Islet of Langerhans (tissue), 1 donor: ENCODE measurements at regions not wholly inside any gene's neighbourhood (a gene's known extent, or its start where the extent isn't known, plus 50 kb on each side); places are given as distances from the start of the nearest gene placed in this dataset.
"Not testable (repeated sequence)": the region's sequence is repeated elsewhere in the genome, so short reads cannot be mapped to it uniquely, and the experiment has no call there.

ENCODE experiments used
- FAIRE-seq: peaks from one replicate; lab custom pipeline; 2011; peaks lifted over from hg19 to GRCh38; lab: Jason Lieb, UNC

DNA sequence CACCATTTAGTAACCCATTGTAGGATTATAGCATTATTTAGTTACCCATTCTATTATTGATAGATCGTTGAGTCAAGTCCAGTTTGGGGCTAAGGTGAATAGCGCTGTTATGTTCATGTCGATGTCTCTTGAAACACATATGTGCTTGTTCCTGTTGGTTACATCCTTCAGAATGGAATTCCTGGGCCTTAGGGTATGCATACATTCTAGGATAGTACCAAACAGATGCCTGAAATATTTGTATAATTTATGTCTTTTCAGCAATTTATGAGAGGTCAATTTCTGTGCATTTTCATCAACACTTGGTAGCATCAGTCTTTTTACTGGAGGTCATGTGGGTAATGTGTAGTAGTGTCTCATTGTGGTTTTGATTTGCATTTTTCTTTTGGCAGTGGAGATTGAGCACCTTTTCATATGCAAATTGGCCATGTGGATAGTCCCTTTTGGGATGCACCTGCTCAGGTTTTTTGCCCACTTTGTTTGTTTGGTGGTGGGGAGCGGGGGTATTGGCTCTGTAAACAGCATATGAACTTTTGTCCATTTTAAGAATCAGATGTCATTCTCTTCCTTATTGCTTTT is 104.2 kb downstream of the CDRT15L2 start:
- FAIRE-seq, result not testable (repeated sequence)

DNA sequence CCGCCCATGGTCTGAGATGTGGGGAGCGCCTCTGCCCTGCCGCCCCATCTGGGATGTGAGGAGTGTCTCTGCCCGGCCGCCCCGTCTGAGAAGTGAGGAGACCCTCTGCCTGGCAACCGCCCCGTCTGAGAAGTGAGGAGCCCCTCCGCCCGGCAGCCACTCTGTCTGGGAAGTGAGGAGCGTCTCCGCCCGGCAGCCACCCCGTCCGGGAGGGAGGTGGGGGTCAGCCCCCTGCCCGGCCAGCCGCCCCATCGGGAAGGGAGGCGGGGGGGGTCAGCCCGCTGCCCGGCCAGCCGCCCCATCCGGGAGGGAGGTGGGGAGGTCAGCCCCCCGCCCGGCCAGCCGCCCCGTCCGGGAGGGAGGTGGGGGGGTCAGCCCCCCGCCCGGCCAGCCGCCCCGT is 105.5 kb downstream of the CDRT15L2 start:
- FAIRE-seq, result not testable (repeated sequence)

DNA sequence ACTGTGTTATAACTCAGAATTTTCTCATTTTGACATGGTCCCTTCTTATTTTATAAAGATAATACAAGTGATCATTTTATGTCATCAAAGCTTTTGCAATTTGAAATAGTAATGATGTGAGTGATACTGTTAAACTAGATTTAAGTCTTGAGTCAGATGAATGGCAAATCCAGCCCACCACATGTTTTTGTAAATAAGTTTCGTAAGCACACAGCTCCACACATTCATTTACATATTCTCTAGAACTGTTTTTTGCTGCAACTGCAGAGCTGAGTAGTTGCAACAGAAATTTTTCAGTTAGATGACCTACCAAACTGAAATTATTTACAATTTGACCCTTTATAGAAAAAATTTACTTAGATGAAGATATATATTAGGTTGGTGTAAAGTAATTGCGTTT is 108.1 kb downstream of the CDRT15L2 start:
- not testable (repeated sequence) for FAIRE-seq

DNA sequence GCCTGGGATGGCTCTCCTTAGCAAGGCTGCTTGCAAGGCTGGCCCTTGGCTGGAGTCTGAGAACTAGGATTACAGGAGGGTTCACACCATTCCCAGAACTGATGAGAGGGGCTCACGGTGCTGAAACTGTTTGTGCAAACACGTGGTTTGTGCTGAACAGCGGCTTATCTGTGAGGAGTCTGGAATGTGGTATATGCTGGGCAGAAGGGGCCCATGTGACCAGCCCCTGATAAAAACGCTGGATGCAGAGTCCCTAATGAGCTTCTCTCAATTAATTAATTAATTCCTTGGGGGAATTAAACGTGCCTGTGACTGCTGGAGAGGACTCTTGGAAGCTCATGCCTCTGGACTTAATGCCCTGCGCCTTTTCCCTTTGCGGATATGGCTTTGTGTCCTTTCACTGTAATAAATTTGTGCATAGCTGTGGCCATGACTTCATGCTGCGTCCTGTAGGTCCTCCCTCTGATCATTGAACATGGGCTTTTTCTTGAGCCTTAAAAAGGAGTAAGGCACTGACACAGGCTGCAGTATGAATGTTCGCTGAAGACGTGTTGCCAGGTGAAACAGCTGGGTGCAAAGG is 109.7 kb downstream of the CDRT15L2 start:
- FAIRE-seq, result not testable (repeated sequence)

DNA sequence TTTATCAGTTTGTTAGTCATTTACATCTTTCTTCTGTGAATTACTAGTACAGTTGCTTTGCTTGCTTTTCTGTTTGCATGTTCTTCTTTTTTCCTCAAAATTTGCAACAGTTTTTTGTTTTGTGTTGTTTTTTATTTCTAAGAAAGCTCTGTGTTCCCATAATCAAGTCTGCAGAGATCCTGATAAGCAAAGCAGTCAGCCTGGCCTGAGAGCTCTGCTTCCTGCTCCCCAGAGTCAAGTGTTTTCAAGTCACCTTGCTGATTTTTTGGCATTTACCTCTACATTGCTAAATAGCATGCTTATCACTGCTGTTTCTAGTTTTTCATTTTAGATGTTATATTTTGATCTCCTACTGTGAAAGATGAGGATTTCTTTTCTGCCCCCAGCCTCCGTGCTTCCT is 113.2 kb downstream of the CDRT15L2 start:
- FAIRE-seq, result not testable (repeated sequence)

DNA sequence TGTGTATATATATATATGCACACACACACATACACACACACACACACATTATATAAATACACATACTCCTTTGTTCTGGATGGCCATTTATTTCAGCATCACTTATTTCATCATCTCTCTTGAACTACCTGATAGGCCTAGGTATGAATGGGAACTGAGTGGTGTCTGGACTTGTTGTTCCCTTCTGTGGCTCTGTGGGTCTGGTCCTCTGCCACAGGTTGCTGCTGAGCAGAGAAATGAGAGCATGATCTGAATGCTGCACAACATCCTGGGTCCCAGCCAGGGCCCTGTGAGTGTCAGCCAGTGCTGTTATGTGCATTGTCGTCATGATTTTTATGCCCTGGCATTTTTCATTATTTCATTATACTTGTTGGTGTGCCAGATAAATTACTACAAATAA is 116.3 kb downstream of the CDRT15L2 start:
- FAIRE-seq, result not testable (repeated sequence)

DNA sequence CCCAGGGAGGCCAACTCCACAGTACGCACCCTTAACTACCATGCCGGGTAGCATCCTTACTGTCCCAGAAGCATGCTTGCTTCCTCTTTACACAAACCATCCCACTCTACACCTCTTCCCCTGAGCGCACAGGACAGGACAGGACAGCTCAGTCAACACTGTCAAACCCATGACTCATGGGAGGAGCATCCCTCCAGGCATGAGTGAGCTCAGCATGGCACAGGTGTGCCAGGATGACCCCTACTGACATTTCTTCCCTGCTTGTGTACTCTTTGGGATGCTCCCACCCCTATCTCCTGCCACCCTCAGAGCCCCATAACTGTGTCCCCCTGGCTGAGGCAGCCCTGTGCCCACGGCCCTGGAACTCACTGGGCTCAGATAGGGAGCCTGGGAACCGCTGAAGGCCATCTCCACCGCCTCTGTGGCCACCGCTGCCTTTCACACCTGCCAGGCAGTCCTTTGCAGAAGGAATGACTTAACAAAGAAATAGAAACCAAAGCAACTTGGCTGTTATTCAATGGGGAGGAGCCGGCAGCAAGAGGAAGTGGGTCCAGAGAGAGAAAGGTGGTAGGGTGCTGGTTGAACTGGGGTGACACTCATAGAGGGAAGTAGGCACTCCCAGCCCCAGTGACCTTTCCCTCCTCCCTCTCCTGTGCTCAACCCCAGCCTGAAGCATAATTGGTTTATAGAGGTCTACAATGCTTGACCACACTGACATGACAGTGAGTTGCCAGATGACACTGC is 119.1 kb downstream of the CDRT15L2 start:
- FAIRE-seq, result not testable (repeated sequence)

DNA sequence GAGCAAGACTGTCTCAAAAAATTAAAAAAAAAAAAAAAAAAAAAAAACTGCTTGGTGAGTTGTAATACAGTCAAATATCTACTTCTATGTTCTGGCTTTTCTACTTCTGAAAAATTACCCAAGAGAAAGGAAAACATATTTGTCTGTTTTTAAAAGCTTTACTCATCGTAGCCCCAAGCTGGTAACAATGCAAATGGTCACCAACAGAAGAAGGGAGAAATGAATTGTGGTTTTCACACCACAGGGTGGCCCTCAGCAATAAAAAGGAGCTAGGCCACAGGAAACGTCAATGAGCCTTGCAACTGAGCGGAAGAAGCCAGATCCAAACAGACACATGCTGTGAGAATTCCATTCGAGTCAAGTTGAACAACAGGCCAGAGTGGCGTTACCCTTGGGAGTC is 121.0 kb downstream of the CDRT15L2 start:
- not testable (repeated sequence) for FAIRE-seq

DNA sequence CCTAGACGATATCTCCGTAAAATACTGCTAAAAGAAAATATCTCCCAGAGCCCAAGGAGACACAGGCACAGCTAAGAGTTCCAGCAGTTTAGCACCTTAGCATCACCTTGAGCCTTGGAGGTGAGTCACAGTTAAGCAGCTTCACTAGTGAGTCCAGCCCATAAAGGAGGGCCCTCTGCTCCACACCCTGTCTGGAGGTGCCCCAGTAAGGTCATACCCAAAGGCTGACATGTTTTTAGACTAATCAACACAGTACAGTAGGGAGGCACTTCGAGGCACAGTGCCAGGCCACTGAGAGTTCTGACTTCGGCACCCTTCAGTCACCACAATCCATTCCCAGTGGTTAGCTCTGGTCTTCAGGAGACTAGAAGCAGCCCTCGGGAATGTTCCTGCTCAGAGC is 121.8 kb downstream of the CDRT15L2 start:
- not testable (repeated sequence) for FAIRE-seq

DNA sequence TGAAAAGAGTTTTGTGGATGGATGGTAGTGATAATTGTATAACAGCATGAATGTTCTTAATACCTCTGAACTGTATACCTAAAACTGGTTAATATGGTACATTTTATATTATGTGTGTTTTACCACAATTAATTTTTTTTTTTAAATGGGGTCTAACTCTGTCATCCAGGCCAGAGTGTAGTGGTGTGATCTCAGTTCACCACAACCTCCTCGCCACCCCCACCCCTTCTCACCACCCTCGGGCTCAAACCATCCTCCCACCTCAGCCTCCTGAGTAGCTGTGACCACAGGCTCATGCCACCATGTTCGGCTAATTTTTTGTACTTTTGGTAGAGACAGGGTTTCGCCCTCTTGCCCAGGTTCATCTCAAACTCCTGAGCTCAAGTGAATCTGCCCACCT is 123.2 kb downstream of the CDRT15L2 start:
- no peak for FAIRE-seq

DNA sequence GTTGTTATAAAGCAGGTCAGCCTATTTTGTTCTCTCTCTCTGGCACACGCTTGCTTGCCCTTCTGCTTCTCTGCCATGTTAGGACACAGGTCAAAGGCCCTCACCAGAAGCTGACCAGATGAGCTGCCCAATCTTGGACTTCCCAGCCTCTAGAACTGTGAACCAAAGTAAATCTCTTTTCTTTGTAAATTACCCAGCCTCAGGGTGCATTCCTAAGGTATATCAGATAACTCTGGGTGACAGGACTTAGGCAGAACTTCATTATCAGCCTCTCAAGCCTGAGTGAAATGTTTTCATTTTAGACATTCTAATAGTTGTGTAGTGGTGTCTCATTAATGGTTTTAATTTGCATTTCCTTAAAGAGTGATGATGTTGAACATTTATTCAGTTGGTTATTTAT is 124.3 kb downstream of the CDRT15L2 start:
- no peak for FAIRE-seq

DNA sequence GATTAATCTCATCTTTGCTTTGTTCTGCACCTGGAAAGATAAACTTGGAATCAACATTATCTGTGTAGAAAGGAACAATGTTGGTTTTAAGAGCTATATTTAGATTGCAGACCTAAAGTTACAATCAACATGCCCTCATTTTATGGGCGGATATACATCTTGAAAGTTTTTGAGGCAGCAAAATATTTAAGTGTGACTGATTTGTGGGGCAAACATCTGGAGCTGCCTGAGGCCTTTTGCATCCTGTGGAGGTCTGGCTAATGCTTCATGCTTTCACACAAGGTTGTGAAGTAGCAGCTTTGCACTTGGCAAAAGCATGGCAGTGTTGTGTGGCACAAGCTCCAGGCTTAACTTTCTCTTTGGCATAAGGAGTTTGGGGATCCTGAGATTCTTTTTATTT is 125.7 kb downstream of the CDRT15L2 start:
- FAIRE-seq, result not testable (repeated sequence)

DNA sequence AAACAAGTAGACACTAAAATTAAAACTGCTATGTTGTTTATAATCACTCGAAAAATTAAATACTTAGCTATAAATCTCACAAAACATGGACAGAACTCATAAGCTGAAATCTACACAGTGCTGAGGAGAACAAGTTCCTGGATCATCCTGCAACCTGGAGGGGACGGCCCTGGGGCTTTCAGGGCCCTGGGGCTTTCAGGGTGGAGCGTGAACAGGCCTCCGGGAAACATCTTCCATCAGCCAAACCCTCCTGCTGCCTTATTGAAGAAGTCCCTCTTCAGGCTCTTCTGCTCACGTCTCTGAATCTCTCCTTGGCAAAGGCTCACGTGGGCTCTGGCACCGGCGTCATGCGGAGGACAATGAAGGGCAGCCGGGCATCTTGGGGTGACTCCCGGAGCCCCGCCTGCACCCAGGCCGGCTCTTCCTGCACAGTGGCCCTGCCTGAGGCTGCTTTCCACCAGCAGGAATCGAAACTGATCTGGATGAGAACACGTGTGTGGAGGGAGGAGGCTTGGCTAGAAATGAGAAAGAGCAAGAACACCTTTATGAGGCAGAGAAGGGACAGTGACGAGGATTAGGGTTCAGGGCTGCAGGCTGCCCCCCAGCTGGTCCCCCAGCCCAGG is 127.3 kb downstream of the CDRT15L2 start:
- no peak for FAIRE-seq

DNA sequence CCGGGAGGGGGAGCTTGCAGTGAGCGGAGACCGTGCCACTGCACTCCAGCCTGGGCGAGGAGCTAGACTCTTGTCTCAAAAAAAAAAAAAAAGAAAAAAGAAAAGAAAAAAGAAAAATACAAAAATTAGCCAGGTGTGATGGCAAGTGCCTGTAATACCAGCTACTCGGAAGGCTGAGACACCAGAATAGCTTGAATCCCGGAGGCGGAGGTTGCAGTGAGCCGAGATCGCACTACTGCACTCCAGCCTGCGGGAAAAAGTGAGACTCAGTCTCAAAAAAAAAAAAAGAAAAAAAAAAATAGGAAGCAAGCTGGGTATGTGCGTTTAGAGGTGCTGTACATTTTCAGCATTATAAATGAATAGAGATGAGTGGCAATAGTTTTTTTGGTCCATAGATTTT is 129.3 kb downstream of the CDRT15L2 start:
- FAIRE-seq, result not testable (repeated sequence)

DNA sequence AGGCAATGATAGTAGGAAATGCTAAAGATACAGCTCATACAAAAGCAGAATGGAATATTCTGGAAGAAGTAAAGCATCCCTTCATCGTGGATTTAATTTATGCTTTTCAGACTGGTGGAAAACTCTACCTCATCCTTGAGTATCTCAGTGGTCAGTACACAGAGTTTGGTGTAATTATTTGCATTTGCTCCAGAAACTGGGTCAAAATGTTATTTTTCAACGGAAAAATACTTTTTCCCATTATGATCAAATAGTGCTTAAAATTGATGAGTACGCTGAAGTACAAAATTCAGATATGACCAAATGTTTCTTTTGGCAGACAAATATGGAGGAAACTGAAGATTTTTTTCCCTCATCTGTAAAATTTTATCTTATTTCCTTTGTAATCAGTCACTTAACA is 137.0 kb downstream of the CDRT15L2 start:
- FAIRE-seq, result not testable (repeated sequence)

DNA sequence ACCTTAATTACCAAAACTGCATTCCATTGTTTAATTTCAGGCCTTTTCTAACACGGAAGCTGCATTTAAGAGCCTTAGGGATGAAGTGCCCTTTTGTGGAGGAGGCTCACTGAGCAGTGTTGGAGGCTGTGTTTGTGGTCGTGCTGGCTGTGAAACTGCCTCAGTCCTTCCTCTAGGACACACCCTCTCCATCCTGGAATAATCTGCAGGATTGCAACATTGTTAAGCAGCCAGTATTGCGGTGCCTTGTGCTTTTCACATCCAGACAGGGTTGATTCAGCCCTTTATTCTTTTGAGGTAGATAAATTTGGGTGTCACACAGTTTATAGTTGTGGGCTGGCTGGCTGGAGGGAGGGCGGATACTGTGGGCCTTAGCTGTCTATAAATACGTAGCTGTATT is 141.6 kb downstream of the CDRT15L2 start:
- FAIRE-seq, result no peak

DNA sequence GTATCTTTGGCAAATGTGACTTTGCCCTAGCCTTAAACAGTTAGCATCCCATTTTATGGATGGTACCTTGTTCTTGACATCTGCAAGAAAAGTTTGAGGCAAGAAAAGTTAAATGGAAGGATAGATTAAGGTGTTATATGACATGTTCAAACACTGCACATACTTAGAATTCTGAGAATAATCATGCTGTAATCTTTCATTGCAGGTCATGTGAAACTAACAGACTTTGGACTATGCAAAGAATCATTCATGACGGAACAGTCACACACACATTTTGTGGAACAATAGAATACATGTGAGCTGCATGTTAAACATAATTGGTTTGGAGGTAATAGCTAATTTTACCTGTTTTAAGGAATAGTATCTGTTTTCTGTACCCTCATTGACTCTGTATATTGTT is 144.9 kb downstream of the CDRT15L2 start:
- FAIRE-seq, result not testable (repeated sequence)

DNA sequence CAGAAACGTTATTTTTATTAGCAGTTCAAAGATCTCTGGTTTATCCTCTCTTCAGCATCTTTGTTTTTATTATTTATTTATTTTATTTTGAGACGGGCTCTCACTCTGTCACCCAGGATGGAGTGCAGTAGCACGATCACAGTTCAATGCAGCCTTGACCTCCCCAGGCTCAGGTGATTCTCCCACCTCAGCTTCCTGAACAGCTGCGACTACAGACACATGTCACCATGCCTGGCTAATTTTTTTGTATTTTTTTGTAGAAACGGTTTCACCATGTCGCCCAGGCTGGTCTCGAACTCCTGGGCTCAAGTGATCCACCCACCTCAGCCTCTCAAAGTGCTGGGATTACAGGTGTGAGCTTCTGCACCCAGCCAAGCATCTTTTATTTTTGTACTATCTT is 147.7 kb downstream of the CDRT15L2 start:
- FAIRE-seq, result not testable (repeated sequence)

DNA sequence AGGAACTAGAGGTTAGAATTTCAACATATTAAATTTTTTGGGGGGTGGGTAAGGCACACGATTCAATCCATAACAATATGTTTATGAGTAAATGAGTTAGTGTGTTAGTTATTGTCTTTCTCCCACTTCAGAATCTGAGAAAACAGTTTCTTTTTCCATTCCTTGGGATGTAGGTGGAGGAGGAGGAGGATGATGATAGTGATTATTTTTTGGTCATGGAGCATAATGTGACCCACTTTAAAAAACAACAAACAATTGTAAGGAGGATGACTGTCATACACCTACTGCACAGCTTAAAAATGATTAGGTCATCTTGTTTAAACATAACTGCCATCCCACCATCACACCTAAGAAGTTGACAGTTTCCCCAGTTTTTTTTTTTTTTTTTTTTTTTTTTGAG is 148.7 kb downstream of the CDRT15L2 start:
- FAIRE-seq, result no peak

DNA sequence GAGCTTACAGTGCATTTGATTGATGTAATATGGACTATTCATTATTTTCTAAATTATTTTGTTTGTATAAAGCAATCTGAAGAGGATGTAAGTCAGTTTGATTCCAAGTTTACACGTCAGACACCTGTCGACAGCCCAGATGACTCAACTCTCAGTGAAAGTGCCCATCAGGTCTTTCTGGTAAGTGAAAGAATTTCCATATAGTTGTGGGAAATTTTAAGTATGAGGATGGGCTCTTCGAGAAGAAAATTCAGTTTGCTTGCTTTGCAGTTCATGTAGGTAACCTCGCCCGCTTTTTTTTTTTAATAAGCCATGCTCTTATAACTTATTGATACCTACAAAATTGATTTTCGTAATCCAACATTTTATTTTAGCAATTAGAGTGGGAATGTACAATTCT is 151.6 kb downstream of the CDRT15L2 start:
- FAIRE-seq, result not testable (repeated sequence)

DNA sequence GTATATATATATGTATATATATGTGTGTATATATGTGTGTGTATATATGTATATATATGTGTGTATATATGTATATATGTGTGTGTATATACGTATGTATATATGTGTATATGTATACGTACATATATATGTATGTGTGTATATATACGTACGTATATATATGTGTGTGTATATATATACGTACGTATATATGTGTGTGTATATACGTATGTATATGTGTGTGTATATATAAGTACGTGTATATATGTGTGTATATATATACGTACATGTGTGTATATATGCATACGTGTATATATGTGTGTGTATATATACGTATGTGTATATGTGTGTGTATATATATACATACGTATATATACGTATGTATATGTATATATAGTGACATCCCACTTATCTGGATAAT is 154.4 kb downstream of the CDRT15L2 start:
- no peak for FAIRE-seq

DNA sequence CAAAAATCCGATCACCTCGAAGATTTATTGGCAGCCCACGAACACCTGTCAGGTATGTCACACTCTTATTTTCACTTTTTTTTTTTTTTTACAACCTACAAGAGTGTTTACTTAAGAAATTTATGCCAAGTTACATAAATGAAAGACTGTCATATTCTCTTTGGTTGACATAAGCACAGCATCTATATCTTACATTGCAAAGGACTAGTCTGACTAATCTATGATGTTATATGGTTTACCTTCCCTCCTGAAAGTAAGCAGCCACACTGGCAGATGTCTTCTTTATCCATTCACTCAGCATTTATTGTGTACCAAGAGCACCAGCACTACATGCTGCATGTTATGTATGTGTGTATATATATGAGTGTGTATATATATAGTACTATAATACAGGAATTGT is 156.3 kb downstream of the CDRT15L2 start:
- no peak for FAIRE-seq

DNA sequence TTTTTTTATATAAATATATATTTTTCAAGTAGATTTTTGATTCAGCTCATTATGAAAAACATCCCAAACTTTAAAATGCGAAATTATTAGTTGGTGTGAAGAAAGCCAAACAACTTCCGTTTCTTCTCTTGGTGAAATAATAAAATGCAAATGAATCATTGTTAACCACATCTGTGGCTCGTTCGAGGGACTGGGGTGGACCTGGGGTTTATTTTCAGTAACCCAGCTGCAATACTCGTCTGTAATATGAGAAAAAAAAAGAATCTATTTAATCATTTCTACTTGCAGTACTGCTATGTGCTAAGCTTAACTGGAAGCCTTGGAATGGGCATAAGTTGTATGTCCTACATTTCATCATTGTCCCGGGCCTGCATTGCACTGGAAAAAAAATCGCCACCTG is 158.1 kb downstream of the CDRT15L2 start:
- FAIRE-seq, result not testable (repeated sequence)
